A673 (cell line): ENCODE measurements at regions not wholly inside any gene's neighbourhood (a gene's known extent, or its start where the extent isn't known, plus 50 kb on each side); places are given as distances from the start of the nearest gene placed in this dataset.

ENCODE experiments used
- BruUV-seq: library from RNA; stranded (reverse); fragments of 400-500 nt; replicated peaks from 2 replicates; lab custom pipeline; 2021; lab: Mats Ljungman, UMichigan
- CTCF ChIA-PET: fragments of 300-600 bp; sonication (Branson Sonifier 250); formaldehyde crosslinking; loops from one replicate; lab custom pipeline; 2022; ENCODE audit warnings: antibody characterized with exemption; lab: Charles Lee
- POLR2A ChIA-PET: fragments of 300-600 bp; sonication (Branson Sonifier 250); formaldehyde crosslinking; loops from one replicate; lab custom pipeline; 2022; ENCODE audit warnings: antibody characterized with exemption; ENCODE audit not compliant: low non-redundant PET; lab: Charles Lee
- DNase-seq: peaks from one replicate; pipeline ENCODE4 v3.0.0-alpha.2; 2015; ENCODE audit warnings: low spot score
- H3K27ac ChIP-seq: fragments of 200-600 bp; sonication (generic); 2 replicates; pipeline ENCODE4 v1.5.1; 2016; ENCODE audit warnings: mixed run types, low read depth, mild to moderate bottlenecking, mixed read lengths, antibody characterized with exemption, low read length; ENCODE audit not compliant: poor library complexity, severe bottlenecking
- H3K27me3 ChIP-seq: fragments of 200-600 bp; sonication (generic); replicated peaks from 2 replicates; pipeline ENCODE4 v1.6.1; 2017; ENCODE audit warnings: mixed run types, low read depth, mild to moderate bottlenecking, mixed read lengths, antibody characterized with exemption, low read length; ENCODE audit not compliant: insufficient read depth, poor library complexity
- H3K36me3 ChIP-seq: fragments of 200-600 bp; sonication (generic); 2 replicates; pipeline ENCODE4 v1.6.1; 2016; ENCODE audit warnings: mixed run types, mild to moderate bottlenecking, mixed read lengths, antibody characterized with exemption, low read length; ENCODE audit not compliant: insufficient read depth, poor library complexity, severe bottlenecking
- H3K4me1 ChIP-seq: fragments of 200-600 bp; sonication (generic); 2 replicates; pipeline ENCODE4 v1.6.1; 2017; ENCODE audit warnings: mixed run types, mild to moderate bottlenecking, mixed read lengths, antibody characterized with exemption, low read length; ENCODE audit not compliant: insufficient read depth, poor library complexity, severe bottlenecking
- H3K4me3 ChIP-seq: fragments of 200-600 bp; sonication (generic); 2 replicates; pipeline ENCODE4 v1.5.1; 2016; ENCODE audit warnings: low read depth, mixed run types, mild to moderate bottlenecking, mixed read lengths, low read length; ENCODE audit not compliant: poor library complexity, severe bottlenecking
- H3K9me3 ChIP-seq: fragments of 200-600 bp; sonication (generic); 2 replicates; pipeline ENCODE4 v1.6.1; 2016; ENCODE audit warnings: mixed run types, low read depth, mild to moderate bottlenecking, mixed read lengths, antibody characterized with exemption, low read length; ENCODE audit not compliant: poor library complexity, severe bottlenecking
- EZH2 ChIP-seq: fragments of 200-600 bp; sonication (generic); IDR thresholded peaks from 2 replicates; pipeline ENCODE4 v1.6.1; 2017; ENCODE audit warnings: borderline replicate concordance, low read depth, mild to moderate bottlenecking, mixed read lengths, antibody characterized with exemption, low read length; ENCODE audit not compliant: poor library complexity, severe bottlenecking
- intact Hi-C: fragments of 100-400 bp; cut with micrococcal nuclease; formaldehyde crosslinking; loops from one replicate; pipeline ENCODE4 v1.10.0; 2022; ENCODE audit not compliant: unreplicated experiment
- TF ChIP-seq, protein P1 (sequence below): fragments of 300-800, 200-600 bp; sonication (generic); conservative IDR thresholded peaks from 2 replicates; pipeline ENCODE4 v1.5.1; 2017; ENCODE audit warnings: low read depth, mild to moderate bottlenecking, antibody characterized with exemption, low read length, moderate library complexity, mixed read lengths

GRCh38 chr3:70138606-70139005 lies 139.1 kb downstream of the SAMMSON start:
- ChIA-PET POLR2A (no interaction called here), CTCF (no interaction called here)
- no peak for DNase-seq
- Histone ChIP-seq H3K27ac (no peak overlapping the region), H3K9me3 (no peaks in the 10 kb centered on the region), H3K36me3 (no peaks in the 10 kb centered on the region), H3K4me1 (no peaks in the 10 kb centered on the region), H3K27me3 (no peaks in the 10 kb centered on the region), H3K4me3 (no peak overlapping the region)
- intact Hi-C loops = no loop called here
- BruUV-seq = no TSS peak
- TF ChIP-seq, protein P1, sequence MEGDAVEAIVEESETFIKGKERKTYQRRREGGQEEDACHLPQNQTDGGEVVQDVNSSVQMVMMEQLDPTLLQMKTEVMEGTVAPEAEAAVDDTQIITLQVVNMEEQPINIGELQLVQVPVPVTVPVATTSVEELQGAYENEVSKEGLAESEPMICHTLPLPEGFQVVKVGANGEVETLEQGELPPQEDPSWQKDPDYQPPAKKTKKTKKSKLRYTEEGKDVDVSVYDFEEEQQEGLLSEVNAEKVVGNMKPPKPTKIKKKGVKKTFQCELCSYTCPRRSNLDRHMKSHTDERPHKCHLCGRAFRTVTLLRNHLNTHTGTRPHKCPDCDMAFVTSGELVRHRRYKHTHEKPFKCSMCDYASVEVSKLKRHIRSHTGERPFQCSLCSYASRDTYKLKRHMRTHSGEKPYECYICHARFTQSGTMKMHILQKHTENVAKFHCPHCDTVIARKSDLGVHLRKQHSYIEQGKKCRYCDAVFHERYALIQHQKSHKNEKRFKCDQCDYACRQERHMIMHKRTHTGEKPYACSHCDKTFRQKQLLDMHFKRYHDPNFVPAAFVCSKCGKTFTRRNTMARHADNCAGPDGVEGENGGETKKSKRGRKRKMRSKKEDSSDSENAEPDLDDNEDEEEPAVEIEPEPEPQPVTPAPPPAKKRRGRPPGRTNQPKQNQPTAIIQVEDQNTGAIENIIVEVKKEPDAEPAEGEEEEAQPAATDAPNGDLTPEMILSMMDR = no peak
- no peak for TF ChIP-seq EZH2
